Liver (tissue), 3 donors: ENCODE measurements at regions not wholly inside any gene's neighbourhood (a gene's known extent, or its start where the extent isn't known, plus 50 kb on each side); places are given as distances from the start of the nearest gene placed in this dataset.

Experiments
- EGR1 ChIP-seq, 2 donors: IDR thresholded peaks; 2 replicates each; pipeline ENCODE4 v1.6.1; 2016 to 2018; ENCODE audit warnings: antibody characterized with exemption in 2 of 2, low read depth in 2 of 2
- FOXA1 ChIP-seq: IDR thresholded peaks from 2 replicates; pipeline ENCODE4 v1.6.1; 2016; ENCODE audit warnings: antibody characterized with exemption
- JUND ChIP-seq, 2 donors: IDR thresholded peaks; 2 replicates each; pipeline ENCODE4 v1.6.1; 2016; ENCODE audit warnings: antibody characterized with exemption in 2 of 2
- RAD21 ChIP-seq, 2 donors: IDR thresholded peaks; 2 replicates each; pipeline ENCODE4 v1.6.1; 2016; ENCODE audit warnings: antibody characterized with exemption in 2 of 2, mild to moderate bottlenecking in 2 of 2
- RXRA ChIP-seq, 2 donors: IDR thresholded peaks; 2 replicates each; pipeline ENCODE4 v1.6.1; 2017 to 2018; ENCODE audit warnings: antibody characterized with exemption in 2 of 2, mild to moderate bottlenecking in 1 of 2
- SP1 ChIP-seq: IDR thresholded peaks from 2 replicates; pipeline ENCODE4 v1.6.1; 2018; ENCODE audit warnings: antibody characterized with exemption, mild to moderate bottlenecking
- YY1 ChIP-seq: IDR thresholded peaks from 2 replicates; pipeline ENCODE4 v1.6.1; 2016; ENCODE audit warnings: antibody characterized with exemption, mild to moderate bottlenecking
- TF ChIP-seq, protein P1 (sequence below): fragments of 150-350 bp; IDR thresholded peaks from 2 replicates; pipeline ENCODE4 v1.5.1; 2017; ENCODE audit warnings: improper control_type of control experiment, low read depth, low read length; ENCODE audit not compliant: missing input control
- TF ChIP-seq, protein P2 (sequence below): IDR thresholded peaks from 2 replicates; pipeline ENCODE4 v1.6.1; 2016; ENCODE audit warnings: antibody characterized with exemption, mild to moderate bottlenecking
- TF ChIP-seq, protein P3 (sequence below): IDR thresholded peaks from 2 replicates; pipeline ENCODE4 v1.6.1; 2016; ENCODE audit warnings: antibody characterized with exemption
- TF ChIP-seq, protein P4 (sequence below): IDR thresholded peaks from 2 replicates; pipeline ENCODE4 v1.6.1; 2016; ENCODE audit warnings: antibody characterized with exemption
- TF ChIP-seq, protein P5 (sequence below): IDR thresholded peaks from 2 replicates; pipeline ENCODE4 v1.6.1; 2016; ENCODE audit warnings: antibody characterized with exemption
- donor health status: healthy.
- donor health status: healthy.

DNA sequence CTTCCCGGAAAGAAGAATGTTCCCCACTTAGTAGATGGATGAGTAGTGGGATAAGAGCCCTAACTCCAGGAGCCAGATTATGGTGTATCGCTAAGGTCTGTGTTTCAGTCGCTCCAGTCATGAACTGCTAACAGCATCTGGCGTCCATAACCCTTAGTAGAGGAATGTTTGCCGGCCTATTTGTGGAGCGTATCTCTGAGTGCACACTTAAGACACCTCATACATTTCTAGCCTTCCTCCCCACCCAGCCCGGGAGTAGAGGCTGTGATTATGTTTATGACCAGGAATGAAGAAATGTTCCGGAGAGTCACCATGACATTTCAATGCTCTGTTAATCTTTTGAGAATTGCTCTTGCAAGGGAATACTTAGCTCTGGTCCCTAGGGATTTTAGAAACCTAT, 251.1 kb upstream of the SOX4 start:
- no peak for TF ChIP-seq YY1
- TF ChIP-seq, protein P1, sequence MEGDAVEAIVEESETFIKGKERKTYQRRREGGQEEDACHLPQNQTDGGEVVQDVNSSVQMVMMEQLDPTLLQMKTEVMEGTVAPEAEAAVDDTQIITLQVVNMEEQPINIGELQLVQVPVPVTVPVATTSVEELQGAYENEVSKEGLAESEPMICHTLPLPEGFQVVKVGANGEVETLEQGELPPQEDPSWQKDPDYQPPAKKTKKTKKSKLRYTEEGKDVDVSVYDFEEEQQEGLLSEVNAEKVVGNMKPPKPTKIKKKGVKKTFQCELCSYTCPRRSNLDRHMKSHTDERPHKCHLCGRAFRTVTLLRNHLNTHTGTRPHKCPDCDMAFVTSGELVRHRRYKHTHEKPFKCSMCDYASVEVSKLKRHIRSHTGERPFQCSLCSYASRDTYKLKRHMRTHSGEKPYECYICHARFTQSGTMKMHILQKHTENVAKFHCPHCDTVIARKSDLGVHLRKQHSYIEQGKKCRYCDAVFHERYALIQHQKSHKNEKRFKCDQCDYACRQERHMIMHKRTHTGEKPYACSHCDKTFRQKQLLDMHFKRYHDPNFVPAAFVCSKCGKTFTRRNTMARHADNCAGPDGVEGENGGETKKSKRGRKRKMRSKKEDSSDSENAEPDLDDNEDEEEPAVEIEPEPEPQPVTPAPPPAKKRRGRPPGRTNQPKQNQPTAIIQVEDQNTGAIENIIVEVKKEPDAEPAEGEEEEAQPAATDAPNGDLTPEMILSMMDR: no peak
- no peak for TF ChIP-seq EGR1 (IDR thresholded peaks at IDR 0.05; ENCODE audit: low read depth in 2 of 2)
- TF ChIP-seq FOXA1: no peak
- TF ChIP-seq RAD21 (IDR thresholded peaks at IDR 0.05): no peak
- TF ChIP-seq JUND (IDR thresholded peaks at IDR 0.05): no peak
- TF ChIP-seq, protein P2, sequence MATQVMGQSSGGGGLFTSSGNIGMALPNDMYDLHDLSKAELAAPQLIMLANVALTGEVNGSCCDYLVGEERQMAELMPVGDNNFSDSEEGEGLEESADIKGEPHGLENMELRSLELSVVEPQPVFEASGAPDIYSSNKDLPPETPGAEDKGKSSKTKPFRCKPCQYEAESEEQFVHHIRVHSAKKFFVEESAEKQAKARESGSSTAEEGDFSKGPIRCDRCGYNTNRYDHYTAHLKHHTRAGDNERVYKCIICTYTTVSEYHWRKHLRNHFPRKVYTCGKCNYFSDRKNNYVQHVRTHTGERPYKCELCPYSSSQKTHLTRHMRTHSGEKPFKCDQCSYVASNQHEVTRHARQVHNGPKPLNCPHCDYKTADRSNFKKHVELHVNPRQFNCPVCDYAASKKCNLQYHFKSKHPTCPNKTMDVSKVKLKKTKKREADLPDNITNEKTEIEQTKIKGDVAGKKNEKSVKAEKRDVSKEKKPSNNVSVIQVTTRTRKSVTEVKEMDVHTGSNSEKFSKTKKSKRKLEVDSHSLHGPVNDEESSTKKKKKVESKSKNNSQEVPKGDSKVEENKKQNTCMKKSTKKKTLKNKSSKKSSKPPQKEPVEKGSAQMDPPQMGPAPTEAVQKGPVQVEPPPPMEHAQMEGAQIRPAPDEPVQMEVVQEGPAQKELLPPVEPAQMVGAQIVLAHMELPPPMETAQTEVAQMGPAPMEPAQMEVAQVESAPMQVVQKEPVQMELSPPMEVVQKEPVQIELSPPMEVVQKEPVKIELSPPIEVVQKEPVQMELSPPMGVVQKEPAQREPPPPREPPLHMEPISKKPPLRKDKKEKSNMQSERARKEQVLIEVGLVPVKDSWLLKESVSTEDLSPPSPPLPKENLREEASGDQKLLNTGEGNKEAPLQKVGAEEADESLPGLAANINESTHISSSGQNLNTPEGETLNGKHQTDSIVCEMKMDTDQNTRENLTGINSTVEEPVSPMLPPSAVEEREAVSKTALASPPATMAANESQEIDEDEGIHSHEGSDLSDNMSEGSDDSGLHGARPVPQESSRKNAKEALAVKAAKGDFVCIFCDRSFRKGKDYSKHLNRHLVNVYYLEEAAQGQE: no peak
- no peak for TF ChIP-seq RXRA (IDR thresholded peaks at IDR 0.05)
- no peak for TF ChIP-seq SP1
- TF ChIP-seq, protein P3, sequence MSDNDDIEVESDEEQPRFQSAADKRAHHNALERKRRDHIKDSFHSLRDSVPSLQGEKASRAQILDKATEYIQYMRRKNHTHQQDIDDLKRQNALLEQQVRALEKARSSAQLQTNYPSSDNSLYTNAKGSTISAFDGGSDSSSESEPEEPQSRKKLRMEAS: no peak
- TF ChIP-seq, protein P4, sequence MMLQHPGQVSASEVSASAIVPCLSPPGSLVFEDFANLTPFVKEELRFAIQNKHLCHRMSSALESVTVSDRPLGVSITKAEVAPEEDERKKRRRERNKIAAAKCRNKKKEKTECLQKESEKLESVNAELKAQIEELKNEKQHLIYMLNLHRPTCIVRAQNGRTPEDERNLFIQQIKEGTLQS: no peak
- TF ChIP-seq, protein P5, sequence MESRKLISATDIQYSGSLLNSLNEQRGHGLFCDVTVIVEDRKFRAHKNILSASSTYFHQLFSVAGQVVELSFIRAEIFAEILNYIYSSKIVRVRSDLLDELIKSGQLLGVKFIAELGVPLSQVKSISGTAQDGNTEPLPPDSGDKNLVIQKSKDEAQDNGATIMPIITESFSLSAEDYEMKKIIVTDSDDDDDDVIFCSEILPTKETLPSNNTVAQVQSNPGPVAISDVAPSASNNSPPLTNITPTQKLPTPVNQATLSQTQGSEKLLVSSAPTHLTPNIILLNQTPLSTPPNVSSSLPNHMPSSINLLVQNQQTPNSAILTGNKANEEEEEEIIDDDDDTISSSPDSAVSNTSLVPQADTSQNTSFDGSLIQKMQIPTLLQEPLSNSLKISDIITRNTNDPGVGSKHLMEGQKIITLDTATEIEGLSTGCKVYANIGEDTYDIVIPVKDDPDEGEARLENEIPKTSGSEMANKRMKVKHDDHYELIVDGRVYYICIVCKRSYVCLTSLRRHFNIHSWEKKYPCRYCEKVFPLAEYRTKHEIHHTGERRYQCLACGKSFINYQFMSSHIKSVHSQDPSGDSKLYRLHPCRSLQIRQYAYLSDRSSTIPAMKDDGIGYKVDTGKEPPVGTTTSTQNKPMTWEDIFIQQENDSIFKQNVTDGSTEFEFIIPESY: no peak
